ENCODE measurements at regions not wholly inside any gene's neighbourhood (a gene's known extent, or its start where the extent isn't known, plus 50 kb on each side); places are given as distances from the start of the nearest gene placed in this dataset.

GRCh38 chr22:47634347-47634746, 871.9 kb downstream of the TBC1D22A start:
- H3K4me3 ChIP-seq (ENCODE audit: insufficient read depth, low read depth, low read length), result no peak overlapping the region
- H3K36me3 ChIP-seq (replicated peaks; ENCODE audit: control insufficient read depth, insufficient read depth, low read length), result no peaks in the 10 kb centered on the region
- no peaks in the 10 kb centered on the region for H3K27me3 ChIP-seq (ENCODE audit: control insufficient read depth, insufficient read depth, low read length)
- DNase-seq, result peak; percentile 63

GRCh38 chr22:47633111-47633510, 870.7 kb downstream of the TBC1D22A start:
- no peaks in the 10 kb centered on the region for H3K27me3 ChIP-seq (ENCODE audit: control insufficient read depth, insufficient read depth, low read length)
- no peak overlapping the region for H3K4me3 ChIP-seq (ENCODE audit: insufficient read depth, low read depth, low read length)
- no peaks in the 10 kb centered on the region for H3K36me3 ChIP-seq (replicated peaks; ENCODE audit: control insufficient read depth, insufficient read depth, low read length)
- no peak for DNase-seq

- Histone ChIP-seq H3K27me3 (ENCODE audit: control insufficient read depth, insufficient read depth, low read length) (no peaks in the 10 kb centered on the region), H3K36me3 (replicated peaks; ENCODE audit: control insufficient read depth, insufficient read depth, low read length) (no peaks in the 10 kb centered on the region), H3K4me3 (ENCODE audit: insufficient read depth, low read depth, low read length) (no peak overlapping the region)
- no peak for DNase-seq
Measured at GRCh38 chr22:47632701-47633100, 870.3 kb downstream of the TBC1D22A start.

- H3K4me3 ChIP-seq (ENCODE audit: insufficient read depth, low read depth, low read length), result no peak overlapping the region
- no peak for DNase-seq
- H3K36me3 ChIP-seq (replicated peaks; ENCODE audit: control insufficient read depth, insufficient read depth, low read length), result no peaks in the 10 kb centered on the region
- no peaks in the 10 kb centered on the region for H3K27me3 ChIP-seq (ENCODE audit: control insufficient read depth, insufficient read depth, low read length)
Measured at GRCh38 chr22:47631571-47632102, 869.2 kb downstream of the TBC1D22A start.

GRCh38 chr22:47630741-47631534, 868.5 kb downstream of the TBC1D22A start:
- H3K27me3 ChIP-seq (ENCODE audit: control insufficient read depth, insufficient read depth, low read length), result no peaks in the 10 kb centered on the region
- no peaks in the 10 kb centered on the region for H3K36me3 ChIP-seq (replicated peaks; ENCODE audit: control insufficient read depth, insufficient read depth, low read length)
- H3K4me3 ChIP-seq (ENCODE audit: insufficient read depth, low read depth, low read length), result no peak overlapping the region
- no peak for DNase-seq

GRCh38 chr22:47629791-47630655, 867.6 kb downstream of the TBC1D22A start:
- Histone ChIP-seq H3K27me3 (ENCODE audit: control insufficient read depth, insufficient read depth, low read length) (no peaks in the 10 kb centered on the region), H3K36me3 (replicated peaks; ENCODE audit: control insufficient read depth, insufficient read depth, low read length) (no peaks in the 10 kb centered on the region), H3K4me3 (ENCODE audit: insufficient read depth, low read depth, low read length) (no peak overlapping the region)
- DNase-seq, result no peak

GRCh38 chr22:47629273-47629711, 866.8 kb downstream of the TBC1D22A start:
- H3K4me3 ChIP-seq (ENCODE audit: insufficient read depth, low read depth, low read length), result no peak overlapping the region
- H3K36me3 ChIP-seq (replicated peaks; ENCODE audit: control insufficient read depth, insufficient read depth, low read length), result no peaks in the 10 kb centered on the region
- DNase-seq, result no peak
- H3K27me3 ChIP-seq (ENCODE audit: control insufficient read depth, insufficient read depth, low read length), result no peaks in the 10 kb centered on the region

GRCh38 chr22:47628477-47629272, 866.2 kb downstream of the TBC1D22A start:
- no peak for DNase-seq
- Histone ChIP-seq H3K27me3 (ENCODE audit: control insufficient read depth, insufficient read depth, low read length) (no peaks in the 10 kb centered on the region), H3K36me3 (replicated peaks; ENCODE audit: control insufficient read depth, insufficient read depth, low read length) (no peaks in the 10 kb centered on the region), H3K4me3 (ENCODE audit: insufficient read depth, low read depth, low read length) (no peak overlapping the region)

- no peaks in the 10 kb centered on the region for H3K36me3 ChIP-seq (replicated peaks; ENCODE audit: control insufficient read depth, insufficient read depth, low read length)
- H3K27me3 ChIP-seq (ENCODE audit: control insufficient read depth, insufficient read depth, low read length), result no peaks in the 10 kb centered on the region
- no peak overlapping the region for H3K4me3 ChIP-seq (ENCODE audit: insufficient read depth, low read depth, low read length)
- no peak for DNase-seq
Measured at GRCh38 chr22:47627556-47628253, 865.3 kb downstream of the TBC1D22A start.

GRCh38 chr22:47626428-47627390, 864.3 kb downstream of the TBC1D22A start:
- no peak overlapping the region for H3K4me3 ChIP-seq (ENCODE audit: insufficient read depth, low read depth, low read length)
- no peaks in the 10 kb centered on the region for H3K27me3 ChIP-seq (ENCODE audit: control insufficient read depth, insufficient read depth, low read length)
- DNase-seq, result no peak
- no peaks in the 10 kb centered on the region for H3K36me3 ChIP-seq (replicated peaks; ENCODE audit: control insufficient read depth, insufficient read depth, low read length)

- no peak for DNase-seq
- Histone ChIP-seq H3K36me3 (replicated peaks; ENCODE audit: control insufficient read depth, insufficient read depth, low read length) (no peaks in the 10 kb centered on the region), H3K4me3 (ENCODE audit: insufficient read depth, low read depth, low read length) (no peak overlapping the region), H3K27me3 (ENCODE audit: control insufficient read depth, insufficient read depth, low read length) (no peaks in the 10 kb centered on the region)
Measured at GRCh38 chr22:47625531-47626427, 863.3 kb downstream of the TBC1D22A start.

- Histone ChIP-seq H3K36me3 (replicated peaks; ENCODE audit: control insufficient read depth, insufficient read depth, low read length) (no peaks in the 10 kb centered on the region), H3K4me3 (ENCODE audit: insufficient read depth, low read depth, low read length) (no peak overlapping the region), H3K27me3 (ENCODE audit: control insufficient read depth, insufficient read depth, low read length) (no peaks in the 10 kb centered on the region)
- DNase-seq, result no peak
Measured at GRCh38 chr22:47625013-47625385, 862.5 kb downstream of the TBC1D22A start.

Data from H7 (cell line).